HG02759 (cell line): ENCODE measurements at regions not wholly inside any gene's neighbourhood (a gene's known extent, or its start where the extent isn't known, plus 50 kb on each side); places are given as distances from the start of the nearest gene placed in this dataset.

ENCODE experiments used
- ATAC-seq: cut with Tn5 transposase; IDR thresholded peaks from one replicate; pipeline ENCODE4 v1.9.1; 2021; ENCODE audit warnings: mild to moderate bottlenecking, moderate library complexity; ENCODE audit not compliant: unreplicated experiment

DNA sequence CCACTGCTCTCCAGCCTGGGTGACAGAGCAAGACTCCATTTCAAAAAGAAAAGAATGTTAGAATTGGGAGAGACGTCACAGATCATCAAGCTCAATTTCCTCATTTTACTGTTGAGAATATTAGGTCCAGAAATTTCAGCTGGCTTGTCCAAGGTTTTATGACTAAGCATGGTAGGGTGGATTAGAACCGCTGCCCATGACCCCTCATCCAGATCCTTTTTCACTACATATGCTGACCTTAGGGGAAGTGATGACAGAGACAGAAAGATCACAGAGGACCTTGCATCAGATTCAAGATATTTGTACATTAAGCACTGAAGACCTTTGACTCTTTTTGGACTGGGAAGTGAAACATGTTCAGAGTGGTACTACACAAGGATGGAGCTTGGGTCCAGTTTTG is 134.5 kb downstream of the ADAMTS15 start:
- no peak for ATAC-seq

DNA sequence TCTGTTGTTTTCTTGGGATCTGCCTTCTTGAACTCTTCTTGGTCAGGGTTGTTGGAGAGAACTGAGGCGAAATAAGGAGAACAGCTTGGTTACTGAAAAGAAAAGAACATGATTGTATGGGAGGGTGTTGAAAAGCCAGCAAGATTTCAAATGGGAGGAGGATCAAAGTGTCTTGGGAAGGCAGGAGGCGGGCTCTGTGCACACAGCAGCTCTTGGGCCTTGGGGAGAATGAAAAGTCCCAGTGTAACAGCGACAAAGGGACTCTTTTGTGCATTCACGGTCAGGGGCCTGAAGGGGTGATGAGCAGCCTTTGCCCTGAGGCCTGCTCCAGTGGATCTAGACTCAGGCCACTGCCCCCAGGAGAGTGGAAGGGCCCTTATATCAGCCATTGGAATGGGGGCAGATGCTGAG is 135.4 kb downstream of the ADAMTS15 start:
- ATAC-seq: no peak

DNA sequence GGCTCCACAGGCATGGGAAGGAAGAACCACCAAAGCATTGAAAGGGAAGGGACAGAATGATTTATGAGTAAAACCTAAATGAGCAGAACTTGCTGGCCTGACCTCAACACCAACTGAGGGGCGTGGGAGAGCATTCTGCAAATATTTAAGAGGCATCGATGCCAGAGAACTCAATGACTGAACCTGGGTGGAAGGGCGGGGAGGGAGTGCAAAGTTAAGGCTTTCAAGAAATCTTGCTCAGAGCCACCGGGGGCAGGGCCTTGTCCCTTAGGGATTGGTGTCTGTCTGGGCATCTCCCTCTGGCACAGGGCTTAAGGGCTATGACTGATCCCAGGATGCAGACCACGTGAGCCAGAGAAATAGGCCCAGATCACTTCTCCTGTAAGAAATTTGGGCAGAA is 137.1 kb downstream of the ADAMTS15 start:
- ATAC-seq: no peak

DNA sequence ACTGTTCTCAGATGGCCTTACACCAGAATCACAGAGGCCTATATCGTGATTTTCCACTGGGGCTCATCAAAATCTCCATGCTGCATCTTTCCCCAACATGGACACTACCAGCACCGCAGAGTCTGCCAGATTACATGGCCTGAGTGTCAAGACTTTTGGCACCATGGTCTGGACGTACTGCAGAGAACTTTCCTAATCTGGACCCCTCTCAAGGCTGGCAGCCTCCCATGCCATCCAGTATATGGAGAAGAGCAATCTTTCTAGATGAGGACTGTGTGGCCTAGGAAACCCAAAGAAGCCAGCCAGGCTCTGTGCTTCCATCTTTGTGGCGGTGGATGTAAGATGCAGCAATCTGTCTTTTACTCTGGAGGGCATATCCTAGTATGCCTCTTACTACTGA is 139.2 kb downstream of the ADAMTS15 start:
- ATAC-seq: no peak

DNA sequence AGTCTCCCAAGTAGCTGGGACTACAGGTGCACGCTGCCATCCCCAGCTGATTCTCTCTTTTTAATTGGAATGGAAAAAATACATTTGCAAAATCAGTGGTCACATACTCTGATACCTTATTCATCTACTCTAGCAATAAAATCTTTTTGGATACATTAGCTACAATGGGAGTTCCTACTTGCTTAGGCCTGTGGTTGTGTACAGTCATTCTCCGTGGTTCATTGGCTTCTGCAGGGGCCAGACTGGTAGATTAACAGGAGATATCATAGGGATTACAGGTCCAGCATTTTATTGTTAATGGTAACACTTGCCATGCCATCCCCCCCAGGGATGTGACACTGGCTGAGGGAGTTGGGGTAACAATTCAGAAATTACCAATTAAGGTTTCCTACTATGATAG is 140.0 kb downstream of the ADAMTS15 start:
- no peak for ATAC-seq

DNA sequence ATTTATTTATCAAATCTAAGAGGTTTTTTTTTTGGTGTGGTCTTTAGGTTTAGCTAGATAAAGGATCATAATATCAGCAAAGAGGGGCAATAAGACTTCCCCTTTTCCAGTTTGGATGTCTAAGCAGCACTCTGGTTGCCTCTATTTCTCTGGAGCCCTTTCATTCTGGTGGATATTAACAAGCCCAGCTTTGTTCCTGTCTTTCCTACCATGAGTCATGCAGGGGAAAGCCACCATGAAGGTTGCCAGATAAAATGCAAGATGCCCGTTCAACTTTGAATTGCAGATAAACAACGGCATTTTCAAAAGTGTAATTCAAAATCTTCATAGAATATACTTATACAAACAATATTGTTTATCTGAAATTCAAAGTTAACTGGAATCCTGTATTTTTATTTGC is 143.6 kb downstream of the ADAMTS15 start:
- ATAC-seq: no peak

DNA sequence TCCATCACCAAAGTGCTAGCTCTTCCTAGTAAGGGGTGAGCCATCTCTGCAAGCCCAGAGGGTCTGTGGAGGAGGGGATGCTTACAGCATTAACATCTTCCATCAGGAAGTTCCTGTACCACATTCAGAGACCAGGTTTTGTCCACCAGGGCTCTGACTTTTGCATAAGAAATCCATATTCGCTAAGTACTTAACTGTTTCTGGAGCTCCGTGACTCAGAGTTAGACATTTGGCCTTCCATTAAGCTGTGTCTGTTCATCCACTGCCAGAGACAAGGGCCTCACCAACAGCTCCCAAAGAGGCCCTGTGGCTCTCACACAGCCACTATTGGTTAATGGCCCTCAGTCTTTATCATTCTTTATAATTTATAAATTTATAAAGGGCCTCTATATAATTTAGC is 144.6 kb downstream of the ADAMTS15 start:
- no peak for ATAC-seq

DNA sequence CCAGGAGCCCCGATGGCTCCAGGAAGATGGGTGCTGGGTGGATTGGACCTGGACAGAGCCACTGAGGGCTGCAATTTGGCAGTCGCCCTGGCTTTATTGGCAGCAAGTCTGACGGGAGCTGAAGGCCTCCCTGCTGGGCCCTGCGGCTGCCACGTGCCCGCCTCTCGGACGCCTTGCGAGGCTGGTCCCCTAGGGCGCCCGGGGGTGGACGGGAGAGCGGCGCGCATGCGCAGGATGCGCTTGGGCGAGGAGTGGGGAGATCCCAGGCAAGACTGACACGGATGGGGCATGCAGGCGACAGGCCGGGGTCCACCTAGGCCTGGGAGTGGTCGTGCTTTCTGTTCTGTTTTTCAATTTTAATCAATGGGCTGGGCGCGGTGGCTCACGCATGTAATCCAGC is 150.0 kb downstream of the ADAMTS15 start:
- no peak for ATAC-seq

DNA sequence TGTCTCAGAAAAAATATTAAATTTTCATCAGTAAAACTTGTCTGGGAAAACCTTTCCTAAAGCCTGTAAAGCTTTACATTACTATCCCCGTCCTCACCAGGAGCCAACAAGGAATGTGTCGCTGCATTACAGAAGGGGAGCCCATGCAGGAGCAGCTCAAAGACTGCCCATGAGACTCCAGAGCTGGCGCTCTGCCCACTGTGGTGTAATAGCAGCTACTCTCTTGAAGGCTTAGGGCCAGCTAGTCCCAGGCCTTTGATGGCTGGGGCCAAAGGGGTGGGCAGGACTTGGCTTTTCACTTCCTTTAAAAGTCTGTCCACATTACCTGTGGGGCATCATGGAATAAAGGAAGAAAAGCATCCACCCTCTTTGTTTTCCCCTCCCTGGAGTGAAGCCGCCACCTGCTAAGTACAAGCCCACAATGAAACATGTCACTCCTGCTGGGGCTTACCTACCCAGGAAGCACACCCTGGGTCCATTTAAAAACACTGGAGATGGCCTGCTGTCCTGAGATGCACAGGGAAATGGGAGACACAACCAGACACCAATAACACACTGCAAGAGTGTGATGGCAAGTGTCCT is 150.7 kb downstream of the ADAMTS15 start:
- ATAC-seq: no peak

DNA sequence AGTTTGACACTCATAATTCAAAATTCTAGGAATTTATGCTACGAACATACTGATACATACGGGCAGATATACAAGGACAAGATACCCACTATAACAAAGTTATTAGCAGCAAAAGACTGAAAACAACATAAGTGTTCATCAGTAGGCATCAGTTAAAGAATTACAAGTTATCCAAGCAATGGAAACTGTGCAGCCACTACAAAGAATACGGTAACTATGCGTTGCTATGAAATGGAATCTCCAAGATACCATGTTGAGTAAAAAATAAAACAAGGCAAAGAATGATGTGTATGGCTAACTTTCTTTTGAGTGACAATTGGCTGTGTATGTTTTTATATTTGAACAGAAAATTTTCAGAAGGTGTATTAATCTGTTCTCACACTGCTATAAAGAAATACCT is 151.7 kb downstream of the ADAMTS15 start:
- no peak for ATAC-seq

DNA sequence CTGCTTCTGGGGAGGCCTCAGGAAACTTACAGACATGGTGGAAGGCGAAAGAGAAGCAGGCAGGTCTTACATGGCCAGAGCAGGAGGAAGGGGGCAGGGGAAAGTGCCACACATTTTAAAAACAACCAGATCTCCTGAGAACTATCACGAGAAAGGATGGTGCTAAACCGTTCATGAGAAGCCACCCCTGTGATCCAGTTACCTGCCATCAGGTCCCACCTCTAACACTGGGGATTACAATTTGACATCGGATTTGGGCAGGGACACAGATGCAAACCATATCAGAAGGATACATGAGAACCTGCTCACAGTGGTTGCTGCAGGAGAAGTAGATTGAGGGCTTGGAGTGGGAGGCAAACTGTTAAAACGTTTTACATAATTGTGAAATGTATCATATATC is 152.2 kb downstream of the ADAMTS15 start:
- no peak for ATAC-seq

DNA sequence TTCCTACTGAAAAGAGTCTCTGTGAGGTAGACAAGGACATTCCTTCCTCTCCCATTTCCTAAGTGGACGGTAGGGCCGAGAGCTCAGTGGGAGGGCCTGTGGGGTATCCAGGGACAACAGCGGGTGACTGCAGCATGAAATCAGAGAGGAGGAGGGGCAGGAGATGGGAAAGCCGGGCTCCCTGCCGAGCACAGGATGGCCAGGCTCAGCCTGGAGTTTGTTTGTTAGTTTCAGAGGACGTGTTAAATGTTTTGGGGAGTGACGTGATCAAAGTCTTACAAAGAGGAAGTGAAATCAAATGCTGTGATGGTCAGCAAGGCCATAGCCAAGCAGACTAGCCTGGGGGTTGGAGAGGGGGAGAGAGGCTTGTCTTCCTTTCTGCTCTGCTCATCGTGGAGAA is 152.7 kb downstream of the ADAMTS15 start:
- no peak for ATAC-seq

DNA sequence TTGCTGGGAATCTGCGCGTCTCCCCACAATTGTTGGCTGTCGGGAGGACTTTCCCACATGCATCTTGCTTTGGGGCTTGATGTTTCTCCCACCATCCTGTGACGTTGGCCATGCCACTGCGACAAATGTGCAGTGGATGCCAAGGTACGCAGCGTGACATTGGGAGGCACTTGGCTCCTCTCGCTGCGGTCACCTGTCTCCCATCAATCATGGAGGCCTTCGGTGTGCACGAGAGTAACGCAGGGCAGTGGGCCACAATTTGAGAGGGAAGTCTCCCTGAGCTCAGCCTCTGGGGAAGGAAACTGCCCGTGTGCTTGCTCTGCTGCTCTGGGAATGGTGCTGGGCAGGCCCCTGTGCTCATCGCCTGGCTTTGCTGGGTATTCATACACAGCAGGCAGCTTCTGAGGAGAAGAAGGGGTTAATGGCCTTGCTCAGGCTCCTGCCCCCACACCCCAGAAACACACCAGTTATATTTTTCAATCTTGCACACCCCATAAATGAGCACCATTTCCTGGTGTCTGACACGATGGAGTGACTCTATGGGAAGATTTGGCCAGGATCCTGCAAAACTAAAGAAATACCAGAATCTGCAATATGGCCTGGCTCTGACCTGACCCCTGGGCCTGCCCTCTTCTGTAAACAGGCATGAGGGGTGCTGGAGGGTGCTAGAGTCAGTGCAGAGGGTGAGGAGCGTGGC is 153.5 kb downstream of the ADAMTS15 start:
- no peak for ATAC-seq

DNA sequence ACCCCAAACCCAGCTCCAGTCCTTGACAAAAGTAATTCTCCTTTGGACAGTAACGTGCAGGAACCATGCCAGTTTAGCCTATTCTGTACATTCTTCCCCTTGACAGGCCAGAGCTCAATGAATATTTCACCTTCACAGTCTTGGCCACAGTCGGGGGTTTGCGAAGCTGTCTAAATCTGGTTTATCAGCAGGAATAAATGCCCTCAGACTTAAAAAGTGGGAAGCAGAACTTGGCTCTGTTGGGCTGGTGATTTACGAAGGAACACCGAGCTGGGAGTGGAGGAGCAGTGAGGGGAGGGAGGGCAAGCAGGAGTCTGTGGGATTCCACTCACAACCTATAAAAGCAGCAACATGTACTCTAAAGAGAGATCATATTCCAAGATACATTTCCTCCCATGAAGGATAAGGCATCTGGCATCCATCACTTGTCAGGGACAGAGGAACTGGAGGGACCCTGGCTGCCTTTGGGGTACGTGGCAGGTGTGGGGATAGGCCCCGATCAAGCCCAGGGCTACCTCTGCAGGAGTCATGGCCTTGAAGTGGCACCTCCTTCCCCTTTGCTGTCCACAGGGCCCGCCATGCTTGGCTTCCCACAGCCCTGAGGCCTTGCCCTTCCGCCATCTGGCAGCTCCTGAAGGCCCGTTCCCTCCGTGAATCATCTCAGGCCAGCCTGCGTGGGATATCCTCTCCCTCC is 154.3 kb downstream of the ADAMTS15 start:
- no peak for ATAC-seq

DNA sequence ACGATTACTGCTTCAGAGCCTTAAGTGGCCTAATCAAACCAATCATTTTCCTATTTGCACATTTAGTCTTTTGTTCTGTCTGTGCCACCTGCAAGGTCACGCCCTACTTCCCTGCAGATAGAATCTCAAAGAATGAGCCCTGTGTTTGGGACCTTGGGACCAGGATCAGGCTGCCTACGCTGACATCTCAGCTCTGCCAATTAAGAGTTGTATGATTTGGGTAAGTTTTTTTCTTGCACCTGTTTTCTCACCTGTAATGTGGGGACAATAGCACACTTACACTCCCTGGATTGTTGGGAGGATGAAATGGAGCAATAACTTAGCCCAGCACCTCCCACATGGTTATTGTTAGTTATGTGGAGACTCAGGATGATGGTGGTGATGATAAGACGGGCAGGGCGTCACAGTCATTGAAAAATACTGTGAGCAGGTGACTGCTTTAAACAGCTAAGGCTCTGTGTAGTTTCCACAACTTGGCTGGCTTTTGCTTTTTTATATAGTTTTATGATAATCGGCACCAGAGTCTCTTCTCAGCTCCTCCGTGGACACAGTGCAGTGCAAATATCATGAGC is 155.0 kb downstream of the ADAMTS15 start:
- no peak for ATAC-seq

DNA sequence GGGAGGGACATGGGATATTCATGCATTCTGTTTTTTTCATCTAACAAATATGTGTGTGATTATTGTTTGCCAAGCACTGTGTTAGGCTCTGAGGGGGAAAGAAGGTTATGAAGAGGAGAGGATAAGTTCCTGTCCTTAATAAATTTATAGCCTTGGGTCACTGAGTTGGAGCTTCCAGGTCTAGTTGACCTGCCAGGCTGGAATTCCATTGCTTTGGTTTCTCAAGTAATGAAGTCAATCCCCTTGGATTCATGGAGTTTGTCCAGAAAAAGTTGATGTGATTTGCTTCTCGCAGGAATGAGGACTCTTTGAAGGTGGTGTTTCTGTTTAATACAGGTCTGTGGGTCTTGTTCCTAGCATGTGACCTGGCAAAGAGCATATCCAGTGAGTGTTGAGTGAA is 156.2 kb downstream of the ADAMTS15 start:
- no peak for ATAC-seq

DNA sequence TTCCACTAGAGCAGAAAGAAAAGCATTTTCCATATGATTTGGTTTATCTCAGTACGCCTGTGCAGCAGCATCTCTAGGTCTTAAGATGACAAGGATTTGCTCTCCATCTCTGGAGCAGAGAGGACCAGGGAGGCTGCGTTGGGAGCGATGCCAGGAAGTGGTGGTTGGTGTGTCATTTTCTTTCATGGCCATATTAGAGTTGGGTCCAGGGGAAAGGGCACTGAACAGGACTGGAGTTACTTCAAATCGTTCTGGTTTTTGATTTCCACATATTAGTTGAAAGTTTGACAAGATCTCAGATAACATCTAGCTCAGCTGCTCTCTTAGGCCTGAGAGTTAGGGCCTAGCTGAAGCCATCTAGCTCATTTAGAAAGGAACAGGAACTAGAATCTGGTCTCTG is 157.7 kb downstream of the ADAMTS15 start:
- no peak for ATAC-seq

DNA sequence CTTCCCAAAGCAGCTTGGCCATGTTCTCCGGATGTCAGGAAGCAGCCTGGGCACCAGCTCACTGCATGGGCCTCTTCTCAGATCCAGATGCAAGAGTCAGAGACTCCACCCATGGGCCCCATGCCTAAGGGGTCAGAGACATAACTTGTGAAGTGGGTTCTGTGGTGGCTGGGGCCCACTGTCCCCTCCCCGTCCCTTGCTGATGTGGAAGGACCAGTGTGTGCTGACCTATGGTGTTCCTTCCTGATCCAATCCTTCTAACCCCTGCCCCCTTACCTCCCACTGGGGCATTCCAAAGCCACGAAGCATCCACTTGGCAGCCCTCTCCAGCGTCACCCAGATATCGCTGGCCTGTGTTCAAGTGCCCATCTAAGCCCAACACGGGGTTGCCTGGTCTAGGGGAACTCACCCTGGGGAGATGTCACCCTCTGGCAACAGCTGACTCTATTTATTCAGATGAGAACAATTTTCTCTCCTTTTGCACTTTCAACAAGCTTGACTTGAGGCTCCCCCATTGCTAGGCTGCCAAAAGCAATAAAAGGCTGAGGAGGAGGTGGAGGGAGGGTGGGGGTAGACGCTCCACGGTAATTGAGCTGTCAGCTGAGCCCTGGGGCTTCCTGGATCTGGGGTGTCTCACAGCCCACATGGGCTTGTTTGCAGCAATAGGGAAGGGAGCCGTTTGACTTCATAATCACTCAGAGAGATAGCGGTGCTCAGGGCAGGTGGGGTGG is 158.5 kb downstream of the ADAMTS15 start:
- no peak for ATAC-seq

DNA sequence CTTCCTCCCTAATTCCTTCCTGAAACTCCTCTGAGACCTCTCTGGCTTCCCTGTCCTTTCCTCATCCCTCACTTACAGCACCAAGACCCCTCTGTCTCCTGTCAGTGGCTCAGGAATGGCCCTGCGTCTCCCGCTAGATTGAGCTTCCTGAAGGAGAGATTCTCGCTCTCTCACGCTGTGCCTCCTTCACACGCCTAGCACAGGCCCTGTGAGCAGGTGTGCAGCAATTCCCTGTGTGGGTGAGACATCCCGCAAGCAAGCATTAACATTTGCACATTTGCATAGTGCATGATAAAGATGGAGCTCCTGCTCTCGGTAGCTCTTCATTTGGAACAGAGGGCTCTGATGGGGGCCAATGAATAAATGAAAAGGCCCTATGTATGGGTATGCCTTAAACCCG is 159.8 kb downstream of the ADAMTS15 start:
- ATAC-seq: no peak

DNA sequence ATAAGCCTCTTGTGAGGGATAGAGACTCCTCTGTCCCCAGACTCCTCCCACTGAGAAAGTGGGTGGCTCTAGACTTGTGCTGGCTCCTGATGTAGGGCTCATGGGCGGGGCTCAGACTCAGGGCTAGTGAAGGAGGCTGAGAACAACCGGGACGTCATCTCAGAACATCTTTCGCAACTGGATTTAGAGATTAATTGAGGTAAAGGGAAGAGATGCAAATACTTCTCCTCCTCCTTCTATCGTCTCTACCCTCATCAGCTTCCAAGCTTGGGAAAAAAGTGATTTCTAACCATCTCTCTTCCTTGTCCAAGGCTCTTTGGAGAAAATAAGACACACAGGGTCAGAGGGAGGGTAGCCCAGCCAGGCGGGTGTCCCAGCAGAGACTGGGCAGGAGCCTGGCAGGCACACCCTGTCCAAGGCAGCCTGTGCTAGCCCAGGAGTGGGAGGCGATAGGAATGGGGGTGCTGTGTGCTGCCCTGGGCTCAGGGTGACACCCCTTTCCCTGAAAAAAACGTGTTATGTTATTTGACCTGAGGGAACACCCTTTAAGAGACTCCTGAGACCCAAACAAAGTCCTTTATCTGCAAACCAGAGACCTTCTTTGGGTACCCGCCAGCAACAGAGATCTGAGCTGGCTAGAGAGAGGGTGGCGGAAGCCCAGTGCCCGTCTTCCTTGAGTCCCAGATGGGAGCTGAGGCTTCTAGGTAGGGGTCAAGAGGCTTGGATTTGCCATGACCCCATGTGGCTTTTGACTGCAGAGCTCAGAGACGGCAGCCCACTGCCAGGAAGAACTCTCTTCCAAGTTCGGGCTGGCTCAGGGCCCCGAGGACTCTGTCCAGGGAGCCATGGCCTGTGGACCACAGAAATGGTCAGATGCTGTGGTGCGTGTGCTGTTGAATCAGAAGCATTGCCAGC is 160.9 kb downstream of the ADAMTS15 start:
- no peak for ATAC-seq
